SK-N-SH (cell line): ENCODE measurements at regions not wholly inside any gene's neighbourhood (a gene's known extent, or its start where the extent isn't known, plus 50 kb on each side); places are given as distances from the start of the nearest gene placed in this dataset.
"Not testable (repeated sequence)": the region's sequence is repeated elsewhere in the genome, so short reads cannot be mapped to it uniquely, and the experiment has no call there.

Source experiments
- CTCF ChIA-PET: fragments of 300-600, 350-600 bp; formaldehyde crosslinking; extraction: SDS; loops from one replicate; lab custom pipeline; 2021; lab: Yijun Ruan, JAX
- POLR2A ChIA-PET: fragments of 350-600 bp; sonication (Branson Sonifier 250); formaldehyde crosslinking; extraction: SDS; loops from one replicate; lab custom pipeline; 2020; ENCODE audit warnings: antibody characterized with exemption, inconsistent platforms; lab: Yijun Ruan, JAX
- DNase-seq: peaks from one replicate; pipeline ENCODE4 v3.0.0; 2012
- H2AFZ ChIP-seq: fragments of 200-600 bp; sonication (generic); 2 replicates; pipeline ENCODE4 v1.8.1; 2016; ENCODE audit warnings: antibody characterized with exemption, mild to moderate bottlenecking, low read depth
- H3F3A ChIP-seq: fragments of 200-600 bp; sonication (generic); replicated peaks from 2 replicates; pipeline ENCODE3; 2016; ENCODE audit warnings: antibody characterized with exemption, mild to moderate bottlenecking; ENCODE audit not compliant: insufficient read depth
- H3K27ac ChIP-seq, 2 experiments: fragments of 200-500 bp in 1 of 2; fragments of 200-600 bp in 1 of 2; sonication (Bioruptor generic) in 1 of 2; sonication (generic), shearing (Covaris generic) in 1 of 2; 2 replicates each; pipeline versions ENCODE4 v1.5.1 to v1.6.1; 2014 to 2016; ENCODE audit warnings: low read depth in 2 of 2, inconsistent platforms in 1 of 2, low read length in 1 of 2, mild to moderate bottlenecking in 1 of 2, mixed read lengths in 1 of 2
- H3K27me3 ChIP-seq: fragments of 200-600 bp; sonication (generic), shearing (Covaris generic); 2 replicates; pipeline ENCODE4 v1.6.1; 2016; ENCODE audit warnings: mixed run types; ENCODE audit not compliant: insufficient read depth
- H3K36me3 ChIP-seq, 2 experiments: fragments of 200-500 bp in 1 of 2; fragments of 200-600 bp in 1 of 2; sonication (Bioruptor generic) in 1 of 2; sonication (generic) in 1 of 2; replicated peaks in 1 of 2; 2 replicates each; pipeline versions ENCODE3 to v1.5.1; 2014 to 2016; ENCODE audit warnings: low read length in 1 of 2, mild to moderate bottlenecking in 1 of 2; ENCODE audit not compliant: insufficient read depth in 2 of 2, control insufficient read depth in 1 of 2
- H3K4me1 ChIP-seq, 2 experiments: fragments of 200-500 bp in 1 of 2; fragments of 200-600 bp in 1 of 2; sonication (Bioruptor generic) in 1 of 2; sonication (generic), shearing (Covaris generic) in 1 of 2; 2 replicates each; pipeline versions ENCODE4 v1.5.1 to v1.6.1; 2014 to 2016; ENCODE audit warnings: low read depth in 1 of 2, low read length in 1 of 2, mixed run types in 1 of 2; ENCODE audit not compliant: insufficient read depth in 2 of 2, control insufficient read depth in 1 of 2
- H3K4me2 ChIP-seq: fragments of 200-600 bp; sonication (generic), shearing (Covaris generic); 2 replicates; pipeline ENCODE4 v1.6.1; 2017; ENCODE audit warnings: mixed run types
- H3K4me3 ChIP-seq, 2 experiments: fragments of 200-500 bp in 1 of 2; fragments of 200-600 bp in 1 of 2; sonication (Bioruptor generic) in 1 of 2; sonication (generic), shearing (Covaris generic) in 1 of 2; 2 replicates each; pipeline versions ENCODE4 v1.5.1 to v1.8.1; 2014 to 2016; ENCODE audit warnings: low read depth in 2 of 2, inconsistent platforms in 1 of 2, low read length in 1 of 2, mild to moderate bottlenecking in 1 of 2, mixed read lengths in 1 of 2, moderate library complexity in 1 of 2
- H3K79me2 ChIP-seq: fragments of 200-600 bp; sonication (generic); 2 replicates; pipeline ENCODE4 v1.8.1; 2017; ENCODE audit warnings: mild to moderate bottlenecking; ENCODE audit not compliant: insufficient read depth
- H3K9ac ChIP-seq: fragments of 200-600 bp; sonication (generic); 2 replicates; pipeline ENCODE4 v1.6.1; 2017; ENCODE audit warnings: mixed run types
- H3K9me2 ChIP-seq: fragments of 200-600 bp; sonication (generic); 2 replicates; pipeline ENCODE4 v1.6.1; 2017; ENCODE audit warnings: mixed run types
- H3K9me3 ChIP-seq: fragments of 200-600 bp; sonication (generic); 2 replicates; pipeline ENCODE4 v1.6.1; 2017; ENCODE audit warnings: mixed run types, mild to moderate bottlenecking, moderate library complexity
- H4K20me1 ChIP-seq: fragments of 200-600 bp; sonication (generic); 2 replicates; pipeline ENCODE4 v1.6.1; 2017; ENCODE audit warnings: mild to moderate bottlenecking, mixed run types; ENCODE audit not compliant: insufficient read depth
- CTCF ChIP-seq: fragments of 200-600 bp; sonication (generic); IDR thresholded peaks from 2 replicates; pipeline ENCODE4 v1.6.1; 2017; ENCODE audit warnings: antibody characterized with exemption, mild to moderate bottlenecking, moderate library complexity
- ELF1 ChIP-seq: IDR thresholded peaks from 2 replicates; pipeline ENCODE4 v1.4.0; 2012
- EP300 ChIP-seq, 2 experiments: IDR thresholded peaks; 2 replicates each; pipeline versions ENCODE4 v1.4.0 to v1.6.1; 2012; ENCODE audit warnings: borderline replicate concordance in 1 of 2, low read depth in 1 of 2, low read length in 1 of 2
- FOXJ3 ChIP-seq: sonication (generic); formaldehyde crosslinking; IDR thresholded peaks from 2 replicates; pipeline ENCODE4 v1.5.1; 2020; ENCODE audit warnings: mild to moderate bottlenecking, missing genetic modification reagents
- GABPA ChIP-seq: IDR thresholded peaks from 2 replicates; pipeline ENCODE4 v1.4.0; 2012; ENCODE audit warnings: low read depth, mild to moderate bottlenecking
- GATA2 ChIP-seq: sonication (generic); formaldehyde crosslinking; IDR thresholded peaks from 2 replicates; pipeline ENCODE4 v1.5.0; 2020; ENCODE audit warnings: mild to moderate bottlenecking, missing genetic modification reagents
- IRF3 ChIP-seq: fragments of 150-350 bp; IDR thresholded peaks from 2 replicates; pipeline ENCODE4 v1.6.1; 2016; ENCODE audit warnings: mild to moderate bottlenecking, low read depth, low read length
- MEF2A ChIP-seq: IDR thresholded peaks from 2 replicates; pipeline ENCODE4 v1.4.0; 2012; ENCODE audit warnings: low read depth, borderline replicate concordance
- NFIC ChIP-seq: IDR thresholded peaks from 2 replicates; pipeline ENCODE4 v1.4.0; 2012; ENCODE audit warnings: borderline replicate concordance
- PBX3 ChIP-seq: IDR thresholded peaks from 2 replicates; pipeline ENCODE4; 2012
- POLR2AphosphoS5 ChIP-seq: IDR thresholded peaks from 2 replicates; pipeline ENCODE4 v1.6.1; 2012; ENCODE audit warnings: low read depth, low read length
- RAD21 ChIP-seq: IDR thresholded peaks from 2 replicates; pipeline ENCODE4 v1.6.1; 2012; ENCODE audit warnings: mild to moderate bottlenecking, low read length
- REST ChIP-seq: IDR thresholded peaks from 2 replicates; pipeline ENCODE4 v1.6.1; 2012; ENCODE audit warnings: mild to moderate bottlenecking, low read depth, low read length, moderate library complexity
- RFX5 ChIP-seq: IDR thresholded peaks from 2 replicates; pipeline ENCODE4 v1.6.1; 2012; ENCODE audit warnings: mild to moderate bottlenecking, improper control_type of control experiment, low read length
- RXRA ChIP-seq: IDR thresholded peaks from 2 replicates; pipeline ENCODE4 v1.4.0; 2012; ENCODE audit warnings: low read depth, mild to moderate bottlenecking, borderline replicate concordance
- SIN3A ChIP-seq: IDR thresholded peaks from 2 replicates; pipeline ENCODE4 v1.6.1; 2012; ENCODE audit warnings: low read depth, mild to moderate bottlenecking, low read length, moderate library complexity, borderline replicate concordance
- SMC3 ChIP-seq: IDR thresholded peaks from 2 replicates; pipeline ENCODE4 v1.6.1; 2012; ENCODE audit warnings: low read depth, low read length, improper control_type of control experiment
- TEAD4 ChIP-seq: IDR thresholded peaks from 2 replicates; pipeline ENCODE4 v1.4.0; 2012; ENCODE audit warnings: mild to moderate bottlenecking, borderline replicate concordance; ENCODE audit not compliant: insufficient read depth
- YY1 ChIP-seq: IDR thresholded peaks from 2 replicates; pipeline ENCODE4 v1.4.0; 2012; ENCODE audit warnings: low read depth, mild to moderate bottlenecking
- WGBS: methylation state at CpG from one replicate; pipeline ENCODE4 v1.1.6; 2017; ENCODE audit warnings: low lambda C conversion rate; 5-methylcytosine and 5-hydroxymethylcytosine counted together

GRCh38 chr1:200257235-200257634, 152.6 kb downstream of the ZNF281 start:
- Histone ChIP-seq H3F3A (no peaks in the 10 kb centered on the region), H3K4me1 (no peaks in the 10 kb centered on the region), H3K36me3 (no peaks in the 10 kb centered on the region), H3K9ac (no peak overlapping the region), H4K20me1 (no peaks in the 10 kb centered on the region), H3K4me3 (no peak overlapping the region), H3K79me2 (no peaks in the 10 kb centered on the region), H3K9me2 (no peaks in the 10 kb centered on the region), H2AFZ (no peak overlapping the region), H3K4me2 (no peak overlapping the region), H3K27me3 (no peaks in the 10 kb centered on the region), H3K27ac (no peak overlapping the region), H3K9me3 (no peaks in the 10 kb centered on the region)
- POLR2A ChIA-PET, result no interaction called here
- CTCF ChIA-PET, result interaction anchor here (0.6 to 2.1 kb wide), 5 partner anchors 23 to 231 kb away, joined by 3 to 6 read pairs (median 4); no protein-coding TSS in a partner anchor
- TF ChIP-seq RAD21 (no peak), CTCF (no peak), RFX5 (no peak), TEAD4 (no peak), YY1 (no peak), SIN3A (no peak), GATA2 (CRISPR knock-in tag) (no peak), RXRA (no peak), MEF2A (no peak), REST (no peak), SMC3 (no peak), POLR2AphosphoS5 (no peak), ELF1 (no peak), IRF3 (no peak), PBX3 (no peak), GABPA (no peak), NFIC (no peak), EP300 (IDR thresholded peaks at IDR 0.05; ENCODE audit: borderline replicate concordance in 1 of 2, low read depth in 1 of 2, low read length in 1 of 2) (no peak), FOXJ3 (CRISPR knock-in tag) (no peak)
- no peak for DNase-seq
- 72% methylated on average over 10 of the region's 10 CpGs for WGBS

- CTCF ChIA-PET, result interaction anchor here (0.9 to 1.5 kb wide), 4 partner anchors 19 to 234 kb away, joined by 3 to 5 read pairs (median 4); no protein-coding TSS in a partner anchor
- H3F3A ChIP-seq, POLR2A ChIA-PET, H3K4me2 ChIP-seq, H3K27me3 ChIP-seq, H2AFZ ChIP-seq, H3K4me3 ChIP-seq, H3K27ac ChIP-seq, H3K79me2 ChIP-seq, H3K4me1 ChIP-seq, H4K20me1 ChIP-seq, H3K36me3 ChIP-seq, H3K9me2 ChIP-seq, H3K9ac ChIP-seq, H3K9me3 ChIP-seq, DNase-seq: not testable (repeated sequence)
- WGBS, result 87% methylated on average over 7 of the region's 9 CpGs
Measured at GRCh38 chr1:200254602-200255001, 155.2 kb downstream of the ZNF281 start.
